ENCODE measurements at regions not wholly inside any gene's neighbourhood (a gene's known extent, or its start where the extent isn't known, plus 50 kb on each side); places are given as distances from the start of the nearest gene placed in this dataset.

DNA sequence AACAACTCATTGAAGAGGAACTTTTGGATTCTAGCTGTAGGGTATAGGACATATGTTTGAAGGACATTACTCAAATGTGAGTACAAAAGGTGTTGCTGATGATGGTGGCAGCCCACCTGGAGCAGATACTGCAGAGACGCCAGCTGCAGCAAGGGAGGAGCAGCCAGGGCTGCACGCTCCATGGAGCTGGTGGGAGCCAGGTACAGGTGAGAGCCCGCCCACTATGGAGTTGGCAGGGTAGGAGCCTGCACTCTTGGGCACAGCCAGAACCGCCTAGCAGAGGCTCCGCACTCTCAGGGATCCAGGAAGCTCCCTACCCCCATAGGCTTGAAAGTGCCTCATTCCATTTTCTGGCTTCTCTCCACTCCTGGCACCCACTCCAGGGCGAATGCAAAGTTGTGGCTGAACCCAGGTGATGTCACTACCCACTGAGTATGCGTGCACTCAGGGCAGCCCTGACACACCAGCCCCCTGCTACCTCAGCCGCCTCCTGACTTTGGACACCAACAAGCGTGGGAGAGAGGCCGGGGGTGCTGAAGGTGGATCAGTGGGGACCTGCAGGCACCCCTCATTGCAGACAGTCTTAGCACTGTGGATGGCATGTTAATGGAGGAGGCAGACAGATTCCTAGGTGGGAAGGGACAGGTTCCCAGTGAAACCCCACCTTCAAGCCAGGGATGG, 761.1 kb downstream of the IPMK start:
- ATAC-seq: no peak

DNA sequence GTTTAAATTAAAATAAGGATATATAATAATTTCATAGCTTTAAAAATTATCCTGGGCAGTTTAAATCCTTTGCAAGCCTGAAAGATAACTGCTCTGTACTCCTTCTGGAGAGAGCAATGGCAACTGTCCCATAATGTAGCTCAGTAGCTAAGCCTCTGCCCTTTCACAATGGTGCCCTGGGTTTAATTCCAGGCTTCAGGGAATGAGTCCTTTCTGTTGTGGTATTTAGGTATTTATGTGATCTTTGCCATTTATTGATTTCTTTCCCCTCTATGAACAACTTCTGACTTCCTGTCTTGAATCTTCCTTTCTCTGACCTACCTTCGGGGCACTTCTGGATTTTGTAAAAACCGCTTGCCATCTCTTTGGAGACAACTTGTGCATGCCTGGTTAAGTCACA, 773.2 kb downstream of the IPMK start:
- no peak for ATAC-seq
- TF ChIP-seq SNAI2 (CRISPR knock-in tag; IDR thresholded peaks at IDR 0.05): no peak

More for the DNA sequence above, 761.1 kb downstream of the IPMK start:
- TF ChIP-seq ISL1 (CRISPR knock-in tag; IDR thresholded peaks at IDR 0.05): no peak
- no peak for TF ChIP-seq TCF4 (CRISPR knock-in tag; IDR thresholded peaks at IDR 0.05; ENCODE audit: borderline replicate concordance)
- TF ChIP-seq ARNTL (CRISPR knock-in tag; IDR thresholded peaks at IDR 0.05; ENCODE audit: borderline replicate concordance, low read depth): no peak
- no peak for TF ChIP-seq ZNF565 (CRISPR knock-in tag; conservative IDR thresholded peaks at IDR 0.05; ENCODE audit: low read depth)
- TF ChIP-seq, protein P1, sequence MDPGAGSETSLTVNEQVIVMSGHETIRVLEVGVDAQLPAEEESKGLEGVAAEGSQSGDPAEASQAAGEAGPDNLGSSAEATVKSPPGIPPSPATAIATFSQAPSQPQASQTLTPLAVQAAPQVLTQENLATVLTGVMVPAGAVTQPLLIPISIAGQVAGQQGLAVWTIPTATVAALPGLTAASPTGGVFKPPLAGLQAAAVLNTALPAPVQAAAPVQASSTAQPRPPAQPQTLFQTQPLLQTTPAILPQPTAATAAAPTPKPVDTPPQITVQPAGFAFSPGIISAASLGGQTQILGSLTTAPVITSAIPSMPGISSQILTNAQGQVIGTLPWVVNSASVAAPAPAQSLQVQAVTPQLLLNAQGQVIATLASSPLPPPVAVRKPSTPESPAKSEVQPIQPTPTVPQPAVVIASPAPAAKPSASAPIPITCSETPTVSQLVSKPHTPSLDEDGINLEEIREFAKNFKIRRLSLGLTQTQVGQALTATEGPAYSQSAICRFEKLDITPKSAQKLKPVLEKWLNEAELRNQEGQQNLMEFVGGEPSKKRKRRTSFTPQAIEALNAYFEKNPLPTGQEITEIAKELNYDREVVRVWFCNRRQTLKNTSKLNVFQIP (CRISPR knock-in tag; IDR thresholded peaks at IDR 0.05; ENCODE audit: borderline replicate concordance, low read depth): no peak
- TF ChIP-seq OSR1 (CRISPR knock-in tag; IDR thresholded peaks at IDR 0.05): no peak
- no peak for TF ChIP-seq GLIS3 (CRISPR knock-in tag; IDR thresholded peaks at IDR 0.05)
- TF ChIP-seq, protein P2, sequence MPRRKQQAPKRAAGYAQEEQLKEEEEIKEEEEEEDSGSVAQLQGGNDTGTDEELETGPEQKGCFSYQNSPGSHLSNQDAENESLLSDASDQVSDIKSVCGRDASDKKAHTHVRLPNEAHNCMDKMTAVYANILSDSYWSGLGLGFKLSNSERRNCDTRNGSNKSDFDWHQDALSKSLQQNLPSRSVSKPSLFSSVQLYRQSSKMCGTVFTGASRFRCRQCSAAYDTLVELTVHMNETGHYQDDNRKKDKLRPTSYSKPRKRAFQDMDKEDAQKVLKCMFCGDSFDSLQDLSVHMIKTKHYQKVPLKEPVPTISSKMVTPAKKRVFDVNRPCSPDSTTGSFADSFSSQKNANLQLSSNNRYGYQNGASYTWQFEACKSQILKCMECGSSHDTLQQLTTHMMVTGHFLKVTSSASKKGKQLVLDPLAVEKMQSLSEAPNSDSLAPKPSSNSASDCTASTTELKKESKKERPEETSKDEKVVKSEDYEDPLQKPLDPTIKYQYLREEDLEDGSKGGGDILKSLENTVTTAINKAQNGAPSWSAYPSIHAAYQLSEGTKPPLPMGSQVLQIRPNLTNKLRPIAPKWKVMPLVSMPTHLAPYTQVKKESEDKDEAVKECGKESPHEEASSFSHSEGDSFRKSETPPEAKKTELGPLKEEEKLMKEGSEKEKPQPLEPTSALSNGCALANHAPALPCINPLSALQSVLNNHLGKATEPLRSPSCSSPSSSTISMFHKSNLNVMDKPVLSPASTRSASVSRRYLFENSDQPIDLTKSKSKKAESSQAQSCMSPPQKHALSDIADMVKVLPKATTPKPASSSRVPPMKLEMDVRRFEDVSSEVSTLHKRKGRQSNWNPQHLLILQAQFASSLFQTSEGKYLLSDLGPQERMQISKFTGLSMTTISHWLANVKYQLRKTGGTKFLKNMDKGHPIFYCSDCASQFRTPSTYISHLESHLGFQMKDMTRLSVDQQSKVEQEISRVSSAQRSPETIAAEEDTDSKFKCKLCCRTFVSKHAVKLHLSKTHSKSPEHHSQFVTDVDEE (CRISPR knock-in tag; IDR thresholded peaks at IDR 0.05): no peak
- no peak for TF ChIP-seq RARB (CRISPR knock-in tag; IDR thresholded peaks at IDR 0.05)
- TF ChIP-seq BACH2 (CRISPR knock-in tag; IDR thresholded peaks at IDR 0.05; ENCODE audit: borderline replicate concordance): no peak
- no peak for TF ChIP-seq ZNF70 (CRISPR knock-in tag; IDR thresholded peaks at IDR 0.05)
- TF ChIP-seq ZNF8 (CRISPR knock-in tag; IDR thresholded peaks at IDR 0.05): no peak
- no peak for TF ChIP-seq ZFP30 (CRISPR knock-in tag; IDR thresholded peaks at IDR 0.05)
- TF ChIP-seq CSDC2 (CRISPR knock-in tag; IDR thresholded peaks at IDR 0.05): no peak
- TF ChIP-seq, protein P3, sequence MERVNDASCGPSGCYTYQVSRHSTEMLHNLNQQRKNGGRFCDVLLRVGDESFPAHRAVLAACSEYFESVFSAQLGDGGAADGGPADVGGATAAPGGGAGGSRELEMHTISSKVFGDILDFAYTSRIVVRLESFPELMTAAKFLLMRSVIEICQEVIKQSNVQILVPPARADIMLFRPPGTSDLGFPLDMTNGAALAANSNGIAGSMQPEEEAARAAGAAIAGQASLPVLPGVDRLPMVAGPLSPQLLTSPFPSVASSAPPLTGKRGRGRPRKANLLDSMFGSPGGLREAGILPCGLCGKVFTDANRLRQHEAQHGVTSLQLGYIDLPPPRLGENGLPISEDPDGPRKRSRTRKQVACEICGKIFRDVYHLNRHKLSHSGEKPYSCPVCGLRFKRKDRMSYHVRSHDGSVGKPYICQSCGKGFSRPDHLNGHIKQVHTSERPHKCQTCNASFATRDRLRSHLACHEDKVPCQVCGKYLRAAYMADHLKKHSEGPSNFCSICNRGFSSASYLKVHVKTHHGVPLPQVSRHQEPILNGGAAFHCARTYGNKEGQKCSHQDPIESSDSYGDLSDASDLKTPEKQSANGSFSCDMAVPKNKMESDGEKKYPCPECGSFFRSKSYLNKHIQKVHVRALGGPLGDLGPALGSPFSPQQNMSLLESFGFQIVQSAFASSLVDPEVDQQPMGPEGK (CRISPR knock-in tag; IDR thresholded peaks at IDR 0.05; ENCODE audit: borderline replicate concordance): no peak
- TF ChIP-seq SNAI2 (CRISPR knock-in tag; IDR thresholded peaks at IDR 0.05): no peak
- TF ChIP-seq, protein P4, sequence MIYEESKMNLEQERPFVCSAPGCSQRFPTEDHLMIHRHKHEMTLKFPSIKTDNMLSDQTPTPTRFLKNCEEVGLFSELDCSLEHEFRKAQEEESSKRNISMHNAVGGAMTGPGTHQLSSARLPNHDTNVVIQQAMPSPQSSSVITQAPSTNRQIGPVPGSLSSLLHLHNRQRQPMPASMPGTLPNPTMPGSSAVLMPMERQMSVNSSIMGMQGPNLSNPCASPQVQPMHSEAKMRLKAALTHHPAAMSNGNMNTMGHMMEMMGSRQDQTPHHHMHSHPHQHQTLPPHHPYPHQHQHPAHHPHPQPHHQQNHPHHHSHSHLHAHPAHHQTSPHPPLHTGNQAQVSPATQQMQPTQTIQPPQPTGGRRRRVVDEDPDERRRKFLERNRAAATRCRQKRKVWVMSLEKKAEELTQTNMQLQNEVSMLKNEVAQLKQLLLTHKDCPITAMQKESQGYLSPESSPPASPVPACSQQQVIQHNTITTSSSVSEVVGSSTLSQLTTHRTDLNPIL (CRISPR knock-in tag; IDR thresholded peaks at IDR 0.05; ENCODE audit: low read depth): no peak
- TF ChIP-seq PPARA (CRISPR knock-in tag; IDR thresholded peaks at IDR 0.05; ENCODE audit: borderline replicate concordance): no peak
- no peak for TF ChIP-seq ZC3H10 (CRISPR knock-in tag; IDR thresholded peaks at IDR 0.05)

DNA sequence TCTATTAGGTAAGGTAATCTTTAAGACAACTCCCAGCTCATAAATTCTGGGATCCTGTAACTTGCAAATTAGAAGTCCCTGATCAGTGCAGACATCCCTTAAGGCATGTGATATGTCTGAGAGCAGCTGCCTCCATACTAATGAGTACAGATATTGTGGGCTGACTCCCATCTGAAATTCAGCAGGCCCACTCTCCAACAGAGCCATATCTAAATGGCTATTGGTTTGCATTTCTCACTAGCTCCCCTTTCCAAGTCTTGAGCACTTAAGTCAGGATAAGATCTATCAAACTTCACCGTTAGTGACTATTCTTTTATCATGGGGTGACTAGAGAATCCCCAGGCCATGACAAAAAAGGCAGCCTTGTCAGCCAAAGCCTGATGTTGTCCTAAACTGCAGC, 785.4 kb downstream of the IPMK start:
- TF ChIP-seq, protein P2 (CRISPR knock-in tag; IDR thresholded peaks at IDR 0.05): no peak
- TF ChIP-seq OSR1 (CRISPR knock-in tag; IDR thresholded peaks at IDR 0.05): no peak
- TF ChIP-seq BACH2 (CRISPR knock-in tag; IDR thresholded peaks at IDR 0.05; ENCODE audit: borderline replicate concordance): no peak
- TF ChIP-seq ZFP30 (CRISPR knock-in tag; IDR thresholded peaks at IDR 0.05): no peak
- TF ChIP-seq, protein P5, sequence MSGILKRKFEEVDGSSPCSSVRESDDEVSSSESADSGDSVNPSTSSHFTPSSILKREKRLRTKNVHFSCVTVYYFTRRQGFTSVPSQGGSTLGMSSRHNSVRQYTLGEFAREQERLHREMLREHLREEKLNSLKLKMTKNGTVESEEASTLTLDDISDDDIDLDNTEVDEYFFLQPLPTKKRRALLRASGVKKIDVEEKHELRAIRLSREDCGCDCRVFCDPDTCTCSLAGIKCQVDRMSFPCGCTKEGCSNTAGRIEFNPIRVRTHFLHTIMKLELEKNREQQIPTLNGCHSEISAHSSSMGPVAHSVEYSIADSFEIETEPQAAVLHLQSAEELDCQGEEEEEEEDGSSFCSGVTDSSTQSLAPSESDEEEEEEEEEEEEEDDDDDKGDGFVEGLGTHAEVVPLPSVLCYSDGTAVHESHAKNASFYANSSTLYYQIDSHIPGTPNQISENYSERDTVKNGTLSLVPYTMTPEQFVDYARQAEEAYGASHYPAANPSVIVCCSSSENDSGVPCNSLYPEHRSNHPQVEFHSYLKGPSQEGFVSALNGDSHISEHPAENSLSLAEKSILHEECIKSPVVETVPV (CRISPR knock-in tag; IDR thresholded peaks at IDR 0.05): no peak
- ATAC-seq: no peak
